ENCODE measurements at regions not wholly inside any gene's neighbourhood (a gene's known extent, or its start where the extent isn't known, plus 50 kb on each side); places are given as distances from the start of the nearest gene placed in this dataset.

DNA sequence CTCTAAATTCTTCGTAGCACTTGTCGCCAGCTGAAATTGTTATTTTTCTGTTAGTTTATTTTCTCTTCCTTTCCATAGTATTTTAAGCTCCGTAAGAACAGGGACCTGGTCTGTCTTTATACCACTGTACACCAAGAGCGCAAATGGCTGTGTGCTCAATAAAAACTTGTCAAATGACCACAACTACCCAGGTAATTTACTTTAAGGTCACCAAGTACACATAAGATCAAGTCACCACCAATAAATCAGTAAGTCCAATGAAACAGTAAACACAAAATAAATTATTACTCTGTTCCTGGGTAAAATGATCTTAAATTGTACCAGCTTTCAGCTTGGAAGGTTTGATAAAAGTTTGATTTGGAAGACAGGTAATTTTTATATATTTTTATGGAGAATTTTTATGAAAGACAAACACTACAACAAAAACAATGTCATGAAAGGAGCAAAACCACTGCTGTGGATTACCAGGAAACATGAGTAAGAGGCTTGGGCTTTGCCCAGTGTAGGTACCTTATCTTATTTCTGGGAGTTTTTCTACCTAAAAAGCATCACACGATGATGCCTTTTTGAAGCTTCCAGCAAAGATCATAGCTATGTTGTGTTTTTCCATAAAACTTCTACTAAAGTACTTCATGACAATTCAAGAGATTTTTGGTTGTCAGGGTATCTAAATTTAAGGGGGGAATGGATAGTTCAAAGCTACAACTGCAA lies 406.8 kb downstream of the SHQ1 start:
- Histone ChIP-seq H3K9me3 (ENCODE audit: insufficient read depth in 2 of 2, low read depth in 1 of 2, low read length in 1 of 2) (no peaks in the 10 kb centered on the region), H3K36me3 (ENCODE audit: control insufficient read depth in 2 of 4, insufficient read depth in 4 of 4, low read length in 3 of 4) (peaks cover 0 to 21% (median 0%) of the 10 kb centered on the region in 4 experiments; a peak in 3 of 8 replicates), H3K4ac (replicated peaks; ENCODE audit: insufficient read length, low read depth, low read length) (no peak overlapping the region), H3K27me3 (replicated peaks in 1 of 4; ENCODE audit: control insufficient read depth in 3 of 4, extremely low read depth in 1 of 4, insufficient read depth in 3 of 4, low read length in 3 of 4) (no peaks in the 10 kb centered on the region), H3K56ac (replicated peaks; ENCODE audit: insufficient read length, low read depth, low read length) (no peak overlapping the region), H3K27ac (ENCODE audit: low read depth, low read length) (no peak overlapping the region), H3K23ac (ENCODE audit: insufficient read length) (no peak overlapping the region), H3K79me2 (ENCODE audit: control insufficient read depth in 1 of 2, insufficient read depth in 2 of 2, low read length in 2 of 2) (peaks cover 65 to 100% of the 10 kb centered on the region in 2 experiments), H2BK5ac (ENCODE audit: low read depth, low read length) (no peak overlapping the region), H3K4me2 (ENCODE audit: insufficient read depth in 1 of 2, low read depth in 2 of 2, low read length in 2 of 2) (no peak overlapping the region), H4K91ac (replicated peaks; ENCODE audit: insufficient read length, low read length) (no peak overlapping the region), H4K5ac (ENCODE audit: insufficient read length, low read depth, low read length) (no peak overlapping the region), H3K9ac (replicated peaks in 1 of 4; ENCODE audit: extremely low read depth in 1 of 4, low read depth in 3 of 4, low read length in 3 of 4) (no peak overlapping the region), H3K14ac (ENCODE audit: insufficient read length) (no peak overlapping the region), H2BK12ac (ENCODE audit: low read depth, low read length) (no peak overlapping the region), H3K4me1 (replicated peaks in 1 of 4; ENCODE audit: control insufficient read depth in 3 of 4, insufficient read depth in 4 of 4, low read length in 3 of 4) (peaks cover 2 to 12% (median 4%) of the 10 kb centered on the region in 4 experiments; a peak in 6 of 7 replicates), H2AK5ac (ENCODE audit: low read depth, low read length) (no peak overlapping the region), H2BK120ac (replicated peaks; ENCODE audit: low read depth, low read length) (no peak overlapping the region), H4K20me1 (replicated peaks in 1 of 2; ENCODE audit: control insufficient read depth in 1 of 2, insufficient read depth in 2 of 2, low read length in 2 of 2) (peaks cover 40 to 42% of the 10 kb centered on the region in 2 experiments), H3K4me3 (ENCODE audit: extremely low read depth in 1 of 4, insufficient read depth in 2 of 4, low read depth in 3 of 4, low read length in 4 of 4) (no peak overlapping the region), H3K79me1 (ENCODE audit: low read depth, low read length) (peaks cover 6% of the 10 kb centered on the region; the same call in 1 of the 2 replicates), H3K18ac (ENCODE audit: extremely low read depth, low read length) (no peak overlapping the region), H2BK20ac (ENCODE audit: low read length) (no peak overlapping the region), H4K8ac (ENCODE audit: extremely low read depth, insufficient read depth, low read length) (no peak overlapping the region), H3K23me2 (ENCODE audit: low read depth, low read length) (no peaks in the 10 kb centered on the region; the same call in 1 of the 2 replicates), H2AFZ (ENCODE audit: low read length) (no peak overlapping the region), H2BK15ac (ENCODE audit: low read length) (no peak overlapping the region)
- FAIRE-seq = no peak
- DNase-seq (ENCODE audit: low read depth in 1 of 2, low spot score in 2 of 2) = no peak
- TF ChIP-seq CBX5 (IDR thresholded peaks at IDR 0.05; ENCODE audit: low read depth, low read length) = no peak
- no peak for TF ChIP-seq GABPA (IDR thresholded peaks at IDR 0.05; ENCODE audit: borderline replicate concordance, insufficient read depth, low read length)
- ChIA-PET POLR2A (ENCODE audit: partially characterized antibody) (interaction anchor here (1.4 kb wide), 1 partner anchor 30 kb away, joined by 3 read pairs; no protein-coding TSS in a partner anchor), CTCF (ENCODE audit: partially characterized antibody) (interaction anchor here (0.6 to 1.2 kb wide), 5 partner anchors 16 to 630 kb away, joined by 3 to 4 read pairs (median 3); no protein-coding TSS in a partner anchor)
- WGBS, 2 experiments (ENCODE audit: extremely low coverage in 1 of 2, insufficient coverage in 1 of 2, insufficient read length in 1 of 2, insufficient replicate concordance in 2 of 2, low coverage in 1 of 2, low lambda C conversion rate in 2 of 2, missing lambda C conversion rate in 1 of 2) = 90% methylated on average over 5 of the region's 5 CpGs; no CpG with 5 or more reads in 1 of the 2 experiments

Data from H1 (cell line).